Transverse colon (tissue), 4 donors: ENCODE measurements at regions not wholly inside any gene's neighbourhood (a gene's known extent, or its start where the extent isn't known, plus 50 kb on each side); places are given as distances from the start of the nearest gene placed in this dataset.

ENCODE experiments used
- DNase-seq: peaks from one replicate; pipeline ENCODE4 v3.0.0-alpha.2; 2019
- H3K27ac ChIP-seq, 4 donors: fragments of 200-600 bp; sonication (generic); 2 replicates each; pipeline ENCODE4 v1.5.1; 2016 to 2018; ENCODE audit warnings: inconsistent platforms in 4 of 4
- H3K27me3 ChIP-seq: fragments of 200-600 bp; sonication (generic); 2 replicates; pipeline ENCODE4 v1.5.1; 2017; ENCODE audit warnings: inconsistent platforms
- H3K36me3 ChIP-seq, 4 donors: fragments of 200-600 bp; sonication (generic); 2 replicates each; pipeline ENCODE4 v1.5.1; 2017 to 2019; ENCODE audit warnings: inconsistent platforms in 4 of 4
- H3K4me1 ChIP-seq, 4 donors: fragments of 200-600 bp; sonication (generic); 2 replicates each; pipeline ENCODE4 v1.5.1; 2017 to 2020; ENCODE audit warnings: inconsistent platforms in 4 of 4
- H3K4me3 ChIP-seq, 4 donors: fragments of 200-600 bp; sonication (generic); 1 replicate in 1 of 4; 2 replicates in 3 of 4; pipeline versions ENCODE4 v1.5.1 to v1.6.1; 2017 to 2019; ENCODE audit warnings: inconsistent platforms in 4 of 4
- H3K9me3 ChIP-seq, 2 donors: fragments of 200-600 bp; sonication (generic); 2 replicates each; pipeline ENCODE4 v1.5.1; 2017 to 2019; ENCODE audit warnings: inconsistent platforms in 2 of 2
- CTCF ChIP-seq, 5 experiments: fragments of 200-600 bp in 3 of 5; fragments of 450-650 bp in 2 of 5; sonication (generic) in 3 of 5; IDR thresholded peaks; 1 replicate in 2 of 5; 2 replicates in 3 of 5; pipeline ENCODE4 v1.5.1; 2016 to 2017; ENCODE audit warnings: antibody characterized with exemption in 5 of 5, inconsistent platforms in 3 of 5, mild to moderate bottlenecking in 2 of 5, moderate library complexity in 1 of 5
- EP300 ChIP-seq: sonication (generic); formaldehyde crosslinking; IDR thresholded peaks from one replicate; pipeline ENCODE4 v1.6.1; 2017; ENCODE audit warnings: antibody characterized with exemption, low read depth
- POLR2A ChIP-seq: fragments of 450-650 bp; IDR thresholded peaks from one replicate; pipeline ENCODE4 v1.6.1; 2016; ENCODE audit warnings: antibody characterized with exemption, mild to moderate bottlenecking, moderate library complexity
- POLR2AphosphoS5 ChIP-seq, 3 donors: sonication (generic); formaldehyde crosslinking; IDR thresholded peaks; one replicate each; pipeline ENCODE4 v1.6.1; 2016; ENCODE audit warnings: antibody characterized with exemption in 3 of 3
- WGBS, 2 donors: methylation state at CpG; one replicate each; pipeline ENCODE4 v1.1.5; 2018; ENCODE audit warnings: low coverage in 1 of 2; 5-methylcytosine and 5-hydroxymethylcytosine counted together
- in situ Hi-C, 4 donors: fragments of 200-750 bp; cut with MboI; loops; one replicate each; pipeline versions ENCODE4 v1.15.0 to v1.15.1; 2017; ENCODE audit warnings: low sequenced_read_pairs in 3 of 4, low pct_ligation_motif_present in 1 of 4, low pct_unique_long_range_greater_than_20kb in 1 of 4
- intact Hi-C: fragments of 100-400 bp; cut with DNase I; formaldehyde crosslinking; loops from one replicate; pipeline ENCODE4 v1.15.1; 2023; ENCODE audit warnings: low total_unique reads

- DNase-seq = no peak
- intact Hi-C loops = no loop called here
- in situ Hi-C loops = no loop called here
- H3K4me3 ChIP-seq = no peak overlapping the region
- H3K36me3 ChIP-seq = no peaks in the 10 kb centered on the region
- 74 to 89% methylated on average over 1 of the region's 1 CpG for WGBS, 2 donors
- H3K4me1 ChIP-seq = peaks cover 0 to 28% (median 21%) of the 10 kb centered on the region in 4 donors
- no peaks in the 10 kb centered on the region for H3K9me3 ChIP-seq
- TF ChIP-seq EP300 (no peak), CTCF (IDR thresholded peaks at IDR 0.05) (no peak), POLR2AphosphoS5 (IDR thresholded peaks at IDR 0.05) (no peak), POLR2A (no peak)
- no peaks in the 10 kb centered on the region for H3K27me3 ChIP-seq
- H3K27ac ChIP-seq = peak overlapping the region in 3 of 4 donors; percentile 11 to 32 (median 28)
Measured at GRCh38 chr14:65239938-65240296, 137.6 kb upstream of the MAX start.

- 76 to 77% methylated on average over 7 to 9 of the region's 9 CpGs for WGBS, 2 donors
- intact Hi-C loops (no loop called here), in situ Hi-C loops (no loop called here)
- no peaks in the 10 kb centered on the region for H3K9me3 ChIP-seq
- H3K4me3 ChIP-seq = no peak overlapping the region
- TF ChIP-seq POLR2AphosphoS5 (IDR thresholded peaks at IDR 0.05) = no peak
- TF ChIP-seq CTCF (IDR thresholded peaks at IDR 0.05) = no peak
- no peak for TF ChIP-seq EP300
- no peak for TF ChIP-seq POLR2A
- H3K4me1 ChIP-seq = peaks cover 0 to 28% (median 21%) of the 10 kb centered on the region in 4 donors
- no peak for DNase-seq
- no peaks in the 10 kb centered on the region for H3K36me3 ChIP-seq
- no peak overlapping the region for H3K27ac ChIP-seq
- H3K27me3 ChIP-seq = no peaks in the 10 kb centered on the region
Measured at GRCh38 chr14:65241125-65241752, 138.9 kb upstream of the MAX start.

GRCh38 chr14:65242732-65243134, 140.4 kb upstream of the MAX start:
- TF ChIP-seq CTCF (IDR thresholded peaks at IDR 0.05) (no peak), POLR2A (no peak), POLR2AphosphoS5 (IDR thresholded peaks at IDR 0.05) (no peak), EP300 (no peak)
- in situ Hi-C loops = no loop called here
- 58 to 69% methylated on average over 4 of the region's 4 CpGs for WGBS, 2 donors
- Histone ChIP-seq H3K36me3 (no peaks in the 10 kb centered on the region), H3K9me3 (no peaks in the 10 kb centered on the region), H3K27ac (peak overlapping the region in 1 of 4 donors; percentile 11), H3K27me3 (no peaks in the 10 kb centered on the region), H3K4me3 (no peak overlapping the region), H3K4me1 (peaks cover 0 to 28% (median 21%) of the 10 kb centered on the region in 4 donors)
- intact Hi-C loops = no loop called here
- no peak for DNase-seq

- Histone ChIP-seq H3K9me3 (no peaks in the 10 kb centered on the region), H3K27ac (no peak overlapping the region), H3K36me3 (no peaks in the 10 kb centered on the region), H3K4me1 (peaks cover 0 to 26% (median 17%) of the 10 kb centered on the region in 4 donors), H3K27me3 (no peaks in the 10 kb centered on the region), H3K4me3 (no peak overlapping the region)
- in situ Hi-C loops (no loop called here), intact Hi-C loops (no loop called here)
- no peak for DNase-seq
- TF ChIP-seq EP300 = no peak
- TF ChIP-seq POLR2AphosphoS5 (IDR thresholded peaks at IDR 0.05) = no peak
- TF ChIP-seq CTCF (IDR thresholded peaks at IDR 0.05) = no peak
- no peak for TF ChIP-seq POLR2A
- 56 to 63% methylated on average over 6 to 7 of the region's 7 CpGs for WGBS, 2 donors
Measured at GRCh38 chr14:65243766-65244442, 141.6 kb upstream of the MAX start.
